LNCaP clone FGC (cell line): ENCODE measurements at regions not wholly inside any gene's neighbourhood (a gene's known extent, or its start where the extent isn't known, plus 50 kb on each side); places are given as distances from the start of the nearest gene placed in this dataset.

Experiments
- DNase-seq: peaks from one replicate; pipeline ENCODE4 v3.0.0-alpha.2; 2011; ENCODE audit warnings: low read depth
- H3K4me3 ChIP-seq: 2 replicates; pipeline ENCODE4 v1.5.1; 2011; ENCODE audit warnings: mild to moderate bottlenecking, low read depth, low read length, control low read depth
- TF ChIP-seq, protein P1 (sequence below): IDR thresholded peaks from 2 replicates; pipeline ENCODE4 v1.5.1; 2012; ENCODE audit warnings: mild to moderate bottlenecking; ENCODE audit not compliant: control insufficient read depth, insufficient read depth; ENCODE audit errors: extremely low read depth

DNA sequence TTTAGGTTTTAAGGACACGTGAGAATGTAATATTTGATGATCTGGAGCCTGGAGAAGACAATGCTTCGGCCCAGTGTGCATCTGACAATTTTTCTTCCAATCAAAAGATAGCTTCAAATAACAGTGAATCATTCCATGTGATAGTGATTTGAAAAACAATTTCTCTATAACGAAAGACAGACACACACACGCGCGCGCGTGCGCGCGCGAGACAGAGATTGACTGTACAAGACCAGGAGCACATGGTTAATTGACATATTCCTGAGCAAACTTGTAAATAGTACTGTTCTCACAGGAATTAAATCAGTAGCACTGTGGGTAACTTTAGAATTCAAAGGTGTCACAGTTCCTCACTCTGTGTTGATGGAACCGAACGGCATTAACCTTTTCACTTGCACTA is 287.5 kb upstream of the LMO3 start:
- H3K4me3 ChIP-seq = no peak overlapping the region
- TF ChIP-seq, protein P1, sequence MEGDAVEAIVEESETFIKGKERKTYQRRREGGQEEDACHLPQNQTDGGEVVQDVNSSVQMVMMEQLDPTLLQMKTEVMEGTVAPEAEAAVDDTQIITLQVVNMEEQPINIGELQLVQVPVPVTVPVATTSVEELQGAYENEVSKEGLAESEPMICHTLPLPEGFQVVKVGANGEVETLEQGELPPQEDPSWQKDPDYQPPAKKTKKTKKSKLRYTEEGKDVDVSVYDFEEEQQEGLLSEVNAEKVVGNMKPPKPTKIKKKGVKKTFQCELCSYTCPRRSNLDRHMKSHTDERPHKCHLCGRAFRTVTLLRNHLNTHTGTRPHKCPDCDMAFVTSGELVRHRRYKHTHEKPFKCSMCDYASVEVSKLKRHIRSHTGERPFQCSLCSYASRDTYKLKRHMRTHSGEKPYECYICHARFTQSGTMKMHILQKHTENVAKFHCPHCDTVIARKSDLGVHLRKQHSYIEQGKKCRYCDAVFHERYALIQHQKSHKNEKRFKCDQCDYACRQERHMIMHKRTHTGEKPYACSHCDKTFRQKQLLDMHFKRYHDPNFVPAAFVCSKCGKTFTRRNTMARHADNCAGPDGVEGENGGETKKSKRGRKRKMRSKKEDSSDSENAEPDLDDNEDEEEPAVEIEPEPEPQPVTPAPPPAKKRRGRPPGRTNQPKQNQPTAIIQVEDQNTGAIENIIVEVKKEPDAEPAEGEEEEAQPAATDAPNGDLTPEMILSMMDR = no peak
- DNase-seq = no peak

DNA sequence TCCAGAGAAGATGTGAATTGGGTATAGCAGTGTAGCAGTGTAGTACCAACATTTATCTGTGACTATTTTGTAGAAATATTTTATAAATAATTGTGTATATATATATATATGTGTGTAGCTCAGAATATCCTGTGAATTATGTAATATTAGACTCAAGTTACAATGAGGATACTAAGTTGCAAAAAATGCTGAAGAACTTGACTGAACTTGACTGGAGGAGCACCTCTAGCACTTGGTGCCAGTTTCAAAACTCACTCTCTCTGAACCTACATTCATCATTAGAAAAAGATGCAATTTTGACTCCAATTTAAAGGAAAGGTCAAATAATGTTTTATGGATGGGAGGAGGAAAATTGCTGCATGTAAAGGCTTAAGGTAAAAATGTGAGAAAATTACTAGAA is 285.7 kb upstream of the LMO3 start:
- DNase-seq = no peak
- no peak overlapping the region for H3K4me3 ChIP-seq
- TF ChIP-seq, protein P1 = no peak

DNA sequence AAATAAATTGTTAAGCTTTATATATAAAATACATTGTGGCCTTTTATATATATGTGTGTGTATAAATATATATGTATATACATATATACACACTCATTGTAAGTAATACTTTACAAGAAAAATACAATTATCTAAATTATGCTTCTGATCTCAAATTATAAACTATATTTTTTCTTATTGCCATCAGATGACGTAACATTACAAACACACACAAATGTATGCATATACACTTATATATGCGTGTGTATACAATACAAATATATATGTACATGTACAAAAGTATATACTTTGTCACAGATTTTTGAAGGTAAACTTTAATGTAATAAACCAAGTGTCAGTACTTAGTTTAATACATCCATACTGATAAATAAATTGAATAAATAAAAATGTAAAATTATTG is 278.9 kb upstream of the LMO3 start:
- no peak for DNase-seq
- no peak overlapping the region for H3K4me3 ChIP-seq
- TF ChIP-seq, protein P1 = no peak

DNA sequence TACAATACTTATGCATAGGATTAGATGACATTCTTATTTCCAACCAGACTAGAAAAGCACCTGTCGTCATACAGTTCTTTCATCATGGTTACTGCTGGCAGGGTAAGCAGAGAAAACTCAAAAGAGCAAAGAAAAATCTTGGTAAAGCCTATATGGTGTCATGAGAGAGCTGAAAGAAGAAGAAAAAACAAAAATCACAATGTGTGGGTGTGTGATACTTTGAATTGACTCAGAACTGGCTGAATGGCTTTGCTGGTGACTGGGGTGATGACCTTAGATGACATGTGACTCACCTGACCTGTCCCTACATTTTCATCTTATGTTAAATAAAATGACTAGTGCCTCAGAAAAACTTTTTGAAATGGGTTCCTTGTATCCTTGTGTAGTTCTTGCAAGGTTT is 278.1 kb upstream of the LMO3 start:
- TF ChIP-seq, protein P1 = no peak
- no peak overlapping the region for H3K4me3 ChIP-seq
- DNase-seq = no peak

DNA sequence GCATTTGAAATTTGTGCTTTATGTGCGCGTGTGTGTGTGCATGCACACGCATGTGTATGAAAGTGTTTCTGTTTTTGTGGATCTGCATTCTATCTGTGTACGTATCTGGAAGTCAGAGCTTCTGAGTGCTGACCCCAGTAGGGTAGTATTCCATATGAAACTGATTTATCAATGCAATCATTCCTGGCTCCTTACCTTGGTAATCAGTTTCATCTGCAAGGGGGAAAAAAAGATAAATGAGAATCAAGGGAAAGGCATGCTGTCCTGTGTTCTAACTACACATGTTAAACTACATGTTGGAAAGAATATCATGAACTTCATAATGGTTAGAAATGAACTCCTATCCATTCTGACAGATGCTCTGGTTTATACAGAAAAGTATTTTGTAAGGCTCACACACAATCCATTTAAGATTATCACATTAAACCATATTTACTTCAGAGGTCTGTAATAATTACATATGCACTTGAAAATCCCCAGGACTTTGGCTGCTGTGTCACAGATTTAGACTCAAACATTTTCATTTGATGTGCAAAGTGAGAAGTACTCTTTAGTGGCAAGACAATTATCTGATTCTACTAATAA is 276.1 kb upstream of the LMO3 start:
- DNase-seq = no peak

DNA sequence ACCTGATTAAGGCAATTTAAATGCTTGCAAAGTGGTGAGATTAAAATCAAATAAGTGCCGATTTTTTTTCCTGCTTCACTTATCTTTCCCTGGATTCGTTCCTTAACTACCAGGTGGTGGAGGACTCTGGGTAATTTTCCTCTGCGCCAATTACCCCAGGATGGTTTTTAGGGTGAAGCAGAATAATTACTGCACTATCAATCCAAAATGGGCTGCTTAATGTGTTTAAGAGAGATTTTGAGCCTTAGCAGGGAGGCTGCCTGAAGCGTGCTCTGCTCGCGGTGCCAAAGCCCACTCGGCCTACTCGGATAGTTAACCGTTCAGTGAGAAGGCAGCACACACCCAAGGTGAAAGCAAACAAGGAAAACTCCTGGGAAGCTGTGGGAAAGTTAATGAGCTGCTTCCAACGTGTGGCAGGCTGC is 274.9 kb upstream of the LMO3 start:
- no peak overlapping the region for H3K4me3 ChIP-seq
- TF ChIP-seq, protein P1 = no peak
- no peak for DNase-seq

More for the DNA sequence above, 276.1 kb upstream of the LMO3 start:
- no peak overlapping the region for H3K4me3 ChIP-seq
- TF ChIP-seq, protein P1 = no peak

DNA sequence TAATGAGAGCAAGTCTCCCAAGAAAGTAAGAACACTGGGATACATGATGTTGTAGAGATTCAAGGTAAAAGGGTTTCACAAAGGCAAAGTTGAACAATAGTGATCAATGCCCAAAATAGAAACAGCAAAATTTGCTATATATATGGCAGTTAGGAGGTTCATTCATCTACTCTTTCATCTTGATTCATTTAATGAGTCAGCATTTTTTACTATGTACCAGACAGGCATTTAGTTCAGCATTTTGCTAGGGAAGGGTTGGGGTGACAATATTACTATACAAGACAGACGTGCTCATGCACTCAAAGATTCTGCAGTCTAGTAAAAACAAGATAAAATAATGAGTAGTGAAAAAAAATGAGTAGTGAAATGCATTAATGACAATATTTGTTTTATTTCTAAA is 264.9 kb upstream of the LMO3 start:
- H3K4me3 ChIP-seq = no peak overlapping the region
- TF ChIP-seq, protein P1 = no peak
- DNase-seq = no peak
